ENCODE measurements at regions not wholly inside any gene's neighbourhood (a gene's known extent, or its start where the extent isn't known, plus 50 kb on each side); places are given as distances from the start of the nearest gene placed in this dataset.
"Not testable (repeated sequence)": the region's sequence is repeated elsewhere in the genome, so short reads cannot be mapped to it uniquely, and the experiment has no call there.

DNA sequence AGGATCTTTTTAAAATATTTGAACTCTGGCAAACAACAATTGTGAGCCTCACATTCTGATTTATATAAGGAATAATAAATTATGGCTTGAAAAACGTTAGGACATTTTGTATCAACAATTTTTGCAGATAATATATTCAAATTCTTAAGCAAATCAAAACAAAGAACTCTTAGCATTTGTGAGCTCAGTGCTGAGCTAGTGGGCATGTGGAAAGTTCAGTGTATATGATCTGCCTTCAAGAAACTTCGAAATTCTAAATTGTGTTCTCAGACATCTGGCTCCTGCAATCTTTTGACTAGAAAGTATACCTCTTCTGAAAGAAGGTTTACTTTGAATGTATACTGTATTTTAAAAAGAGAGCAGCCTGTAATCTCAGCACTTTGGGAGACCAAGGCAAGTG lies 122.3 kb upstream of the NEIL3 start:
- Mint-ChIP-seq H3K27ac (no peak overlapping the region), H3K27me3 (ENCODE audit: low read depth) (no peaks in the 10 kb centered on the region), H3K36me3 (ENCODE audit: low read depth) (no peaks in the 10 kb centered on the region), H3K4me1 (ENCODE audit: low read depth) (no peaks in the 10 kb centered on the region), H3K9me3 (no peaks in the 10 kb centered on the region), H3K4me3 (no peak overlapping the region)
- CTCF ChIA-PET = no interaction called here
- intact Hi-C loops (cut with micrococcal nuclease) = no loop called here
- no peak for DNase-seq

DNA sequence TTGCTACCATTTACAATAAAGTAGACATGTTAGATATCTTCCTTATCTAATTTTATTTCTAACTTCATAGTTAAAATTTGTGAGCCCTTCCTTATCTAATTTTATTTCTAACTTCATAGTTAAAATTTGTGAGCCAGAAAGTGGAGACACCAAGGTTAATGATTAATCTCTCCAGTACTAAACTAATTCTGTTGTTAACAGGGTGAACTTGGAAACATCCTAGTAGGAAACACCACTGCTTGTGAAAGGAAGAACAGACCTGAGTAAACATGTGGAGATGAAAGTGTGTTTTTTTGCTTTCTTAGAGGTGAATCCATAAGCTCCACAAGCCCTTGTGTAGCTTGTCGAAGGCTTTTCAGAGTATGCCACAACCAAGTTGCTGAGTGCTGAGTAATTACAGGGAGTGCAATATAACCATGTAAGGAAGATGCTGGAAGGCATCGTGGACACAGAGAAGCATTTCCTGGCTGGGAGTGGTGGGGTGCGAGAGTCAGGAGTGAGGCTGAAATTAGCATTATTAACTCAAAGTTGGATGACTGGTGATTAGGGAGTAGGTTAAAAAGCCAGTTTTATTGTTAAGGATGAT lies 118.6 kb upstream of the NEIL3 start:
- Mint-ChIP-seq H3K27me3 (ENCODE audit: low read depth) (no peaks in the 10 kb centered on the region), H3K4me3 (no peak overlapping the region), H3K4me1 (ENCODE audit: low read depth) (no peaks in the 10 kb centered on the region), H3K27ac (no peak overlapping the region), H3K9me3 (no peaks in the 10 kb centered on the region), H3K36me3 (ENCODE audit: low read depth) (no peaks in the 10 kb centered on the region)
- intact Hi-C loops (cut with micrococcal nuclease) = no loop called here
- CTCF ChIA-PET = interaction anchor here (0.7 to 1.0 kb wide), 2 partner anchors 8 to 20 kb away, joined by 4 read pairs; no protein-coding TSS in a partner anchor
- DNase-seq = no peak

DNA sequence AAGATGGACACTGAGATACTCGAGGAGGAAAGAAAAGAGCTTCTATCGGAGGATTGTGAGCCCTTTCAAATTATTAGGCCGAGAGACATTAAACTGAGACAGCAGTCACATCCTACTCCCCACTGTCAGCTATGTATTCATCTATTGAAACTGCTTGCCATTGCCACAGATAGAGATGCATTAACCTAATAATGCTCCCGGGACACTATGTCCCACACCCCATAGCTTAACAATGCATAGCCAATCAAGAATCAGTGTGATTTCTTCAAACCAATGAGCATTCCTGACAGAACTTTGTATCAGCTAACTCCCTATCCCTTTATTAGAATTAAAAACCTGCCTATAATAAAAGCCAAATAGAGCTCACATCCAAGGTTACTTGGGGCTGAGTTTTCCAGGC lies 118.1 kb upstream of the NEIL3 start:
- H3K9me3 Mint-ChIP-seq = peaks cover under 1% of the 10 kb centered on the region
- H3K36me3 Mint-ChIP-seq (ENCODE audit: low read depth) = no peaks in the 10 kb centered on the region
- no peaks in the 10 kb centered on the region for H3K27me3 Mint-ChIP-seq (ENCODE audit: low read depth)
- no peak for DNase-seq
- H3K4me1 Mint-ChIP-seq (ENCODE audit: low read depth) = no peaks in the 10 kb centered on the region
- CTCF ChIA-PET = interaction anchor here (0.7 to 1.0 kb wide), 2 partner anchors 8 to 20 kb away, joined by 4 read pairs; no protein-coding TSS in a partner anchor
- intact Hi-C loops (cut with micrococcal nuclease) = no loop called here
- H3K27ac Mint-ChIP-seq = no peak overlapping the region
- no peak overlapping the region for H3K4me3 Mint-ChIP-seq

- DNase-seq = no peak
- CTCF ChIA-PET = interaction anchor here (0.7 to 1.0 kb wide), 2 partner anchors 9 to 19 kb away, joined by 4 read pairs; no protein-coding TSS in a partner anchor
- Mint-ChIP-seq H3K9me3 (peaks cover 5% of the 10 kb centered on the region), H3K27me3 (ENCODE audit: low read depth) (no peaks in the 10 kb centered on the region), H3K36me3 (ENCODE audit: low read depth) (no peaks in the 10 kb centered on the region), H3K27ac (no peak overlapping the region), H3K4me3 (no peak overlapping the region), H3K4me1 (ENCODE audit: low read depth) (no peaks in the 10 kb centered on the region)
- intact Hi-C loops (cut with micrococcal nuclease) = no loop called here
Measured at GRCh38 chr4:177191991-177192390, 117.7 kb upstream of the NEIL3 start.

- H3K27me3 Mint-ChIP-seq (ENCODE audit: low read depth); intact Hi-C loops (cut with micrococcal nuclease); H3K9me3 Mint-ChIP-seq; H3K4me3 Mint-ChIP-seq; H3K27ac Mint-ChIP-seq; DNase-seq; H3K36me3 Mint-ChIP-seq (ENCODE audit: low read depth); H3K4me1 Mint-ChIP-seq (ENCODE audit: low read depth): not testable (repeated sequence)
- CTCF ChIA-PET = interaction anchor here (0.6 kb wide), 1 partner anchor 21 kb away, joined by 3 read pairs; no protein-coding TSS in a partner anchor
Measured at GRCh38 chr4:177193024-177193715, 116.5 kb upstream of the NEIL3 start.

- H3K4me3 Mint-ChIP-seq = no peak overlapping the region
- no peak for DNase-seq
- no peaks in the 10 kb centered on the region for H3K4me1 Mint-ChIP-seq (ENCODE audit: low read depth)
- H3K27ac Mint-ChIP-seq = no peak overlapping the region
- H3K27me3 Mint-ChIP-seq (ENCODE audit: low read depth) = no peaks in the 10 kb centered on the region
- no peaks in the 10 kb centered on the region for H3K36me3 Mint-ChIP-seq (ENCODE audit: low read depth)
- intact Hi-C loops (cut with micrococcal nuclease) = no loop called here
- CTCF ChIA-PET = interaction anchor here (1.1 kb wide), 1 partner anchor 17 kb away, joined by 3 read pairs; no protein-coding TSS in a partner anchor
- peaks cover 5% of the 10 kb centered on the region for H3K9me3 Mint-ChIP-seq
Measured at GRCh38 chr4:177194906-177195305, 114.8 kb upstream of the NEIL3 start.

DNA sequence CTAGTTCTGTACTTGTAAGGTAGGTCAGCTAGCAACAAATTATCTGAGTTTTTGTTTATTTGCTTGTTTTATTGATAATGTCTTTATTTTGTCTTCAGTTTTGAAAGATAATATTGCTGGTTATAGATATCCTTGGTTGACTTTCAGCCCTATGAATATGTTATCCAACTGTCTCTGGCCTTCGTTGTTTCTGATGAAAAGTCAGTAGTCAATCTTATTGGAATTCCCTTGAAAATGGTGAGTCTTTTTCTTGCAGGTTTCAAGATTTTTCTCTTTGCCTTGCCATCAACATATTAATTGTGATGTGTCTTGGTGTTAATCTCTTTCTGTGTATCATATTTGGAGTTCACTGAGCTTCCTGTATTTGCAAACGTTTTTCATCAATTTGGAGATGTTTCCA lies 113.1 kb upstream of the NEIL3 start:
- H3K9me3 Mint-ChIP-seq = peaks cover 5% of the 10 kb centered on the region

DNA sequence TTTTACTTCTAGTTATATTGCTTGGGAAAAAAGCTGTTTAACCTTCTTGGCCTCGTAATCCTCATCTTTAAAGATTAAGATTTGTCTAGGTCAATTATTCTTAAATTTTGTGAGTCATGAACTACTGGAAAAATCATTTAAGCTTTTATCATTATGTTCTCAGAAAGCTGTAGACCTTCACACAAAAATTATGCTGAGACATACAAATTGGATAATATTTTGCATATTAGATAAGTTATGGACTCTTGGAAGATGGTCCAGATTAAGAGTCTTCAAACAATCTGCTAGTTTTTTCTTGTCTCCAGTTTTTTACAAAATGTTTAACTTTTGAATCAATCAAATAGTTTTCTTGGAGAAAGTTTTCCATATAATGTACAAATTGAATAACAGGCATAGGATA lies 108.1 kb upstream of the NEIL3 start:
- H3K9me3 Mint-ChIP-seq = peaks cover 6% of the 10 kb centered on the region
- H3K36me3 Mint-ChIP-seq (ENCODE audit: low read depth) = no peaks in the 10 kb centered on the region
- CTCF ChIA-PET = no interaction called here
- no peaks in the 10 kb centered on the region for H3K4me1 Mint-ChIP-seq (ENCODE audit: low read depth)
- H3K27me3 Mint-ChIP-seq (ENCODE audit: low read depth) = peaks cover 7% of the 10 kb centered on the region
- no peak for DNase-seq
- intact Hi-C loops (cut with micrococcal nuclease) = no loop called here
- no peak overlapping the region for H3K27ac Mint-ChIP-seq
- H3K4me3 Mint-ChIP-seq = no peak overlapping the region

More for the DNA sequence above, 113.1 kb upstream of the NEIL3 start:
- Mint-ChIP-seq H3K27me3 (ENCODE audit: low read depth) (peaks cover 2% of the 10 kb centered on the region), H3K36me3 (ENCODE audit: low read depth) (no peaks in the 10 kb centered on the region), H3K27ac (no peak overlapping the region), H3K4me1 (ENCODE audit: low read depth) (no peaks in the 10 kb centered on the region), H3K4me3 (no peak overlapping the region)
- CTCF ChIA-PET = no interaction called here
- intact Hi-C loops (cut with micrococcal nuclease) = no loop called here
- DNase-seq = no peak

GRCh38 chr4:177204126-177204525 lies 105.5 kb upstream of the NEIL3 start:
- no peak for DNase-seq
- no peak overlapping the region for H3K4me3 Mint-ChIP-seq
- H3K27ac Mint-ChIP-seq = no peak overlapping the region
- no peaks in the 10 kb centered on the region for H3K36me3 Mint-ChIP-seq (ENCODE audit: low read depth)
- intact Hi-C loops (cut with micrococcal nuclease) = no loop called here
- peaks cover 7% of the 10 kb centered on the region for H3K27me3 Mint-ChIP-seq (ENCODE audit: low read depth)
- H3K4me1 Mint-ChIP-seq (ENCODE audit: low read depth) = no peaks in the 10 kb centered on the region
- CTCF ChIA-PET = interaction anchor here (1.5 kb wide), 1 partner anchor 152 kb away, joined by 3 read pairs; no protein-coding TSS in a partner anchor
- peaks cover 2% of the 10 kb centered on the region for H3K9me3 Mint-ChIP-seq

DNA sequence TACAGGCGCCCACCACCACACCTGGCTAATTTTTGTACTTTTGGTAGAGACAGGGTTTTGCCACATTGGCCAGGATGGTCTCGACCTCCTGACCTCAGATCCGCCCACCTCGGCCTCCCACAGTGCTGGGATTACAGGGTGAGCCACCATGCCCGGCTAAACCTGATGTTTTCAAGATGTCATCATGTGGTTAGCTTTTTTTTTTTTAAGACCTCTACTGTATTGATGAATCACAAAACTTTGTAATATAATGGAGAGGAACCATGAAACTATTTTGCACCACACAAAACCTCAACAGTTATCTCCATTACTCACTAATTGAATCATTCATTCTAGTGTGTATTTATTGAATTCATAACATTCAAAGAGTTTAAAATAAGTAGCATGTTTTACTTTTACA lies 94.7 kb upstream of the NEIL3 start:
- Mint-ChIP-seq H3K4me3 (no peak overlapping the region), H3K4me1 (ENCODE audit: low read depth) (no peaks in the 10 kb centered on the region), H3K36me3 (ENCODE audit: low read depth) (no peaks in the 10 kb centered on the region), H3K27me3 (ENCODE audit: low read depth) (peaks cover 4% of the 10 kb centered on the region), H3K27ac (no peak overlapping the region), H3K9me3 (no peaks in the 10 kb centered on the region)
- intact Hi-C loops (cut with micrococcal nuclease) = no loop called here
- no peak for DNase-seq
- CTCF ChIA-PET = interaction anchor here (0.6 kb wide), 1 partner anchor 22 kb away, joined by 3 read pairs; no protein-coding TSS in a partner anchor

GRCh38 chr4:177220376-177220775 lies 89.3 kb upstream of the NEIL3 start:
- H3K27me3 Mint-ChIP-seq (ENCODE audit: low read depth) = peaks cover 4% of the 10 kb centered on the region
- no peak overlapping the region for H3K4me3 Mint-ChIP-seq
- intact Hi-C loops (cut with micrococcal nuclease) = no loop called here
- no peaks in the 10 kb centered on the region for H3K9me3 Mint-ChIP-seq
- H3K27ac Mint-ChIP-seq = no peak overlapping the region
- CTCF ChIA-PET = no interaction called here
- no peaks in the 10 kb centered on the region for H3K36me3 Mint-ChIP-seq (ENCODE audit: low read depth)
- no peaks in the 10 kb centered on the region for H3K4me1 Mint-ChIP-seq (ENCODE audit: low read depth)
- DNase-seq = no peak

DNA sequence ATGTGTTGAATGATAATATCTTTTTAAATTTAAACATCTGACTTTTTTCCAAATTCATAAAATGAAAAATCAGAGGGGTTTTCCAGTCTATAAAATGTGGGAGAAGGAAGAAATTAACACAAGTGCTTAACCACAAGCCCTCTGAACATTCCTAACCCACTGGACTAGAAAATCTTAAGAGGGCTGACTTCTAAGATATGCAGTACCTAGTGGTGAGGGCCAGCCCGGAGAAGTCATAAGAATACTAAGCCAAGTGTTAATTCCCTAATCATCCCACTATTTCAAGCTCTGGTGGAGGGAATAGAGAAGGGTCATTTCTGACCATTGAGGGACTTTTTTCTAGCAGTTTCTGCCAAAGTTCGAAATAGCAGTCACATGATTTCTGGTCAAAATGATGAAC lies 86.9 kb upstream of the NEIL3 start:
- peaks cover 4% of the 10 kb centered on the region for H3K27me3 Mint-ChIP-seq (ENCODE audit: low read depth)
- no peaks in the 10 kb centered on the region for H3K4me1 Mint-ChIP-seq (ENCODE audit: low read depth)
- no peak for DNase-seq
- no peaks in the 10 kb centered on the region for H3K36me3 Mint-ChIP-seq (ENCODE audit: low read depth)
- H3K4me3 Mint-ChIP-seq = no peak overlapping the region
- intact Hi-C loops (cut with micrococcal nuclease) = no loop called here
- H3K27ac Mint-ChIP-seq = no peak overlapping the region
- H3K9me3 Mint-ChIP-seq = no peaks in the 10 kb centered on the region
- CTCF ChIA-PET = interaction anchor here (1.3 kb wide), 1 partner anchor 11 kb away, joined by 3 read pairs; no protein-coding TSS in a partner anchor

GRCh38 chr4:177225605-177226004 lies 84.1 kb upstream of the NEIL3 start:
- Mint-ChIP-seq H3K36me3 (ENCODE audit: low read depth) (no peaks in the 10 kb centered on the region), H3K4me3 (no peak overlapping the region), H3K4me1 (ENCODE audit: low read depth) (peaks cover 6% of the 10 kb centered on the region), H3K27ac (no peak overlapping the region), H3K27me3 (ENCODE audit: low read depth) (peaks cover 2% of the 10 kb centered on the region), H3K9me3 (no peaks in the 10 kb centered on the region)
- CTCF ChIA-PET = no interaction called here
- intact Hi-C loops (cut with micrococcal nuclease) = no loop called here
- DNase-seq = no peak
